ENCODE measurements at regions not wholly inside any gene's neighbourhood (a gene's known extent, or its start where the extent isn't known, plus 50 kb on each side); places are given as distances from the start of the nearest gene placed in this dataset.

DNA sequence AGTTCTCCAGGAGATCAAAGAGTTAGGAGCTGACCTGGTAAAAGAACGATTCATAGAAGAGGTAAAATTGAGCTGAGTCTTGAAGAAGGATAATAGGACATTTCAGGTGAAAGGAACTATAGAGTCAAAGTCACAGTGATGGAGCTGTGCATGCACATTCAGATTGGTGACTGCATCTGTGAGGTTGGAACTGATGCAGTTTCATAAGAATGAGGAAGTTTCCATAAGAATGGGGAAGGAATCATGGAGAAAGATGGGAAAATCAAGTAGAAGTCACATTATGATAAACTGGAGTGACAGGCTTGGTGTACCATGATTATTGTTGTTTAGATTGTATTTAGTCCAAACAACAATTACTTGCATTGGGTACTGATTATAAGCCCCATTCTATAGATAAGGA, 232.2 kb downstream of the FAM76B start:
- H3K4me1 ChIP-seq, result no peaks in the 10 kb centered on the region
- no peaks in the 10 kb centered on the region for H3K36me3 ChIP-seq
- no peaks in the 10 kb centered on the region for H3K27me3 ChIP-seq
- DNase-seq (no peak), ATAC-seq (no peak)
- H3K27ac ChIP-seq, result no peak overlapping the region
- H3K4me3 ChIP-seq, result no peak overlapping the region
- H3K9me3 ChIP-seq, result no peaks in the 10 kb centered on the region
- 38% methylated on average over 1 of the region's 1 CpG for WGBS (ENCODE audit: insufficient coverage, low coverage, low lambda C conversion rate, missing lambda C conversion rate)
- no peak for TF ChIP-seq POLR2A (IDR thresholded peaks at IDR 0.05)
- intact Hi-C loops (cut with DNase I), result no loop called here

GRCh38 chr11:95556342-95557163, 233.0 kb downstream of the FAM76B start:
- DNase-seq (no peak), ATAC-seq (no peak)
- no peaks in the 10 kb centered on the region for H3K36me3 ChIP-seq
- no peak overlapping the region for H3K27ac ChIP-seq
- H3K27me3 ChIP-seq, result no peaks in the 10 kb centered on the region
- WGBS (ENCODE audit: insufficient coverage, low coverage, low lambda C conversion rate, missing lambda C conversion rate), result 55% methylated on average over 5 of the region's 5 CpGs
- no peaks in the 10 kb centered on the region for H3K4me1 ChIP-seq
- intact Hi-C loops (cut with DNase I), result no loop called here
- no peak overlapping the region for H3K4me3 ChIP-seq
- H3K9me3 ChIP-seq, result no peaks in the 10 kb centered on the region
- TF ChIP-seq CTCF (IDR thresholded peaks at IDR 0.05) (no peak), POLR2A (IDR thresholded peaks at IDR 0.05) (no peak)

GRCh38 chr11:95556011-95556341, 233.6 kb downstream of the FAM76B start:
- ATAC-seq, result no peak
- Histone ChIP-seq H3K4me3 (no peak overlapping the region), H3K27me3 (no peaks in the 10 kb centered on the region), H3K4me1 (no peaks in the 10 kb centered on the region), H3K36me3 (no peaks in the 10 kb centered on the region), H3K27ac (no peak overlapping the region), H3K9me3 (no peaks in the 10 kb centered on the region)
- intact Hi-C loops (cut with DNase I), result no loop called here
- DNase-seq, result no peak
- no peak for TF ChIP-seq CTCF (IDR thresholded peaks at IDR 0.05)
- TF ChIP-seq POLR2A (IDR thresholded peaks at IDR 0.05), result no peak

DNA sequence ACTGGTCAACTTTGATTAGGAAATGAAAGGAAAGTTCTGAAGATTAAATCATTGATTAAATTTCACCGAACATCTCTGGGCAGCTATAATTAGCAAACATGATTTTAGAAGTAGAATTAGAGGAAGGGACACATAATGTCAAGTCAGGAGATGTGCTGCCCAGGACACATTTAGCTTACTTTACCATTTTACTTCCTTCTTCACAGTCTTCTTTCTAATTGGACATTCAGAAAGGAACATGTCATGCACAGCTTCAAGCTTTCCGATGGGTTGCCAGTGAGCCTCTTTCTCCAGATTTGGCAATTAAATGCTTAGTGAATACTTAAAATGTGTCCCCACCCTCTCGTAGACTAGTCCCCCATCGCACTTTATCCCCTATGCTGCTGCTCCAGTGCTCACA, 234.7 kb downstream of the FAM76B start:
- H3K27me3 ChIP-seq, result no peaks in the 10 kb centered on the region
- no peaks in the 10 kb centered on the region for H3K9me3 ChIP-seq
- TF ChIP-seq CTCF (IDR thresholded peaks at IDR 0.05) (no peak), POLR2A (IDR thresholded peaks at IDR 0.05) (no peak)
- no peaks in the 10 kb centered on the region for H3K36me3 ChIP-seq
- no peak for DNase-seq
- 84% methylated on average over 4 of the region's 4 CpGs for WGBS (ENCODE audit: insufficient coverage, low coverage, low lambda C conversion rate, missing lambda C conversion rate)
- intact Hi-C loops (cut with DNase I), result no loop called here
- no peak overlapping the region for H3K27ac ChIP-seq
- H3K4me1 ChIP-seq, result no peaks in the 10 kb centered on the region
- no peak for ATAC-seq
- H3K4me3 ChIP-seq, result no peak overlapping the region

GRCh38 chr11:95549301-95549700, 240.3 kb downstream of the FAM76B start:
- Histone ChIP-seq H3K9me3 (no peaks in the 10 kb centered on the region), H3K4me1 (no peaks in the 10 kb centered on the region), H3K27ac (no peak overlapping the region), H3K36me3 (no peaks in the 10 kb centered on the region), H3K4me3 (no peak overlapping the region), H3K27me3 (no peaks in the 10 kb centered on the region)
- 89% methylated on average over 2 of the region's 2 CpGs for WGBS (ENCODE audit: insufficient coverage, low coverage, low lambda C conversion rate, missing lambda C conversion rate)
- TF ChIP-seq CTCF (IDR thresholded peaks at IDR 0.05) (no peak), POLR2A (IDR thresholded peaks at IDR 0.05) (no peak)
- intact Hi-C loops (cut with DNase I), result no loop called here
- DNase-seq (no peak), ATAC-seq (no peak)

Data from right lobe of liver (tissue), 6 donors.